ENCODE measurements at regions not wholly inside any gene's neighbourhood (a gene's known extent, or its start where the extent isn't known, plus 50 kb on each side); places are given as distances from the start of the nearest gene placed in this dataset.

DNA sequence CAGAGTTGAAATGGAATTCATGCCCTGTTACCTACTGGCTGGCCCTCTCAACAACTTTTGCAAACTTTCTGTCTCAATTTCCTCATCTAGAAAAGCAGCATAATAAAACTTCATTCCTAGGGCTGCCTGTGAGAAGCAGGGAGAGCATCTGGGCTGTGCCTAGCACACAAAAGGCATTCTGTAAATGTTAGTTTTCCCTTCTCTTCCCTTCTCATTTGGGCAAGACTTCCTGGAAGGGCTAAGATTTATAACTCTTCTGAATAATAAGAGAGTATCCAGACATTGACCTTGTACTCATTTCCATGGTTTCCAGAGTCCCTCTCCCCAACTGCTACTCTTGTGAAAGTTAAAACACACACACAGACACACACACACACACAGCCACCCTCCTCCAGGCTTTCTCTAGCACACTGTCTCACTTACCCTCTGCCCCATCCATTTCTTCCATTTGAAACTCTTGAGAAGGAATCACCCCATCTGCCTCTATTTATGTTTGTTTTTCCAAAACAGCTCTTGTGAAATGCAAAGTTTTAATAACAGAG is 302.1 kb downstream of the SMAD2 start:
- Histone ChIP-seq H3K4ac (ENCODE audit: low read depth, low read length) (no peak overlapping the region), H3K23ac (ENCODE audit: low read depth, low read length) (no peak overlapping the region), H2BK15ac (ENCODE audit: low read depth, low read length) (no peak overlapping the region), H3K4me1 (ENCODE audit: control insufficient read depth, insufficient read depth, low read length) (no peaks in the 10 kb centered on the region), H3K27me3 (ENCODE audit: control insufficient read depth, insufficient read depth, low read length) (no peaks in the 10 kb centered on the region), H3K56ac (ENCODE audit: extremely low read depth, insufficient read depth, low read length) (no peak overlapping the region), H2BK20ac (ENCODE audit: low read depth, low read length) (no peak overlapping the region), H4K8ac (ENCODE audit: low read depth in 2 of 2, low read length in 2 of 2) (no peak overlapping the region), H3K4me2 (ENCODE audit: low read depth, low read length) (no peak overlapping the region), H3K79me1 (ENCODE audit: low read depth in 1 of 2, low read length in 2 of 2) (no peaks in the 10 kb centered on the region), H3K18ac (ENCODE audit: low read depth, low read length) (no peak overlapping the region), H3K9ac (ENCODE audit: low read depth, low read length) (no peak overlapping the region), H3K9me1 (ENCODE audit: insufficient read depth, low read length) (no peaks in the 10 kb centered on the region), H4K20me1 (ENCODE audit: insufficient read depth, low read length) (no peaks in the 10 kb centered on the region), H2BK5ac (ENCODE audit: low read depth, low read length, poor library complexity, severe bottlenecking) (no peak overlapping the region), H2AK5ac (ENCODE audit: low read depth, low read length) (no peak overlapping the region), H2AFZ (replicated peaks; ENCODE audit: low read length, poor library complexity) (no peak overlapping the region), H3K27ac (ENCODE audit: insufficient read depth, low read length) (no peak overlapping the region), H2AK9ac (replicated peaks; ENCODE audit: low read depth, low read length, poor library complexity) (no peak overlapping the region), H3K9me3 (ENCODE audit: control insufficient read depth, insufficient read depth, low read length) (no peaks in the 10 kb centered on the region), H3K4me3 (ENCODE audit: insufficient read depth, low read depth, low read length) (no peak overlapping the region), H2BK120ac (ENCODE audit: low read depth, low read length) (no peak overlapping the region), H4K91ac (ENCODE audit: insufficient read depth, low read depth, low read length) (no peak overlapping the region), H4K5ac (ENCODE audit: low read depth, low read length) (no peak overlapping the region), H3K14ac (replicated peaks; ENCODE audit: low read depth, low read length) (no peak overlapping the region), H3K36me3 (ENCODE audit: control insufficient read depth, insufficient read depth, low read length) (no peaks in the 10 kb centered on the region)
- BruUV-seq (replicated peaks): no TSS peak
- no peak for DNase-seq
- dilution Hi-C loops (cut with HindIII; ENCODE audit: low sequenced_read_pairs, unreplicated experiment): no loop called here
- intact Hi-C loops (cut with micrococcal nuclease): no loop called here
- ChIA-PET CTCF (no interaction called here), POLR2A (ENCODE audit: unreplicated experiment) (no interaction called here)
- in situ Hi-C loops (cut with MboI; ENCODE audit: low sequenced_read_pairs): no loop called here
- no peak for ATAC-seq (ENCODE audit: low read depth)
- TF ChIP-seq SMC3 (IDR thresholded peaks at IDR 0.05; ENCODE audit: low read depth, low read length) (no peak), CHD1 (IDR thresholded peaks at IDR 0.05; ENCODE audit: low read depth, low read length) (no peak), NFE2L2 (IDR thresholded peaks at IDR 0.05; ENCODE audit: low read depth, low read length) (no peak), RFX5 (IDR thresholded peaks at IDR 0.05; ENCODE audit: low read depth, low read length) (no peak), RCOR1 (IDR thresholded peaks at IDR 0.05; ENCODE audit: insufficient replicate concordance, low read length) (no peak), RAD21 (IDR thresholded peaks at IDR 0.05; ENCODE audit: low read length) (no peak), POLR2A (IDR thresholded peaks at IDR 0.05; ENCODE audit: low read depth, low read length) (no peak), BHLHE40 (IDR thresholded peaks at IDR 0.05; ENCODE audit: low read depth, low read length) (no peak), FOS (IDR thresholded peaks at IDR 0.05; ENCODE audit: low read depth, low read length) (no peak), MXI1 (IDR thresholded peaks at IDR 0.05; ENCODE audit: borderline replicate concordance, low read depth, low read length) (no peak), CEBPB (IDR thresholded peaks at IDR 0.05; ENCODE audit: low read depth, low read length) (no peak), MAFK (IDR thresholded peaks at IDR 0.05; ENCODE audit: low read depth, low read length) (no peak), MAZ (IDR thresholded peaks at IDR 0.05; ENCODE audit: borderline replicate concordance, low read depth, low read length) (no peak)
- TF ChIP-seq, protein P1, sequence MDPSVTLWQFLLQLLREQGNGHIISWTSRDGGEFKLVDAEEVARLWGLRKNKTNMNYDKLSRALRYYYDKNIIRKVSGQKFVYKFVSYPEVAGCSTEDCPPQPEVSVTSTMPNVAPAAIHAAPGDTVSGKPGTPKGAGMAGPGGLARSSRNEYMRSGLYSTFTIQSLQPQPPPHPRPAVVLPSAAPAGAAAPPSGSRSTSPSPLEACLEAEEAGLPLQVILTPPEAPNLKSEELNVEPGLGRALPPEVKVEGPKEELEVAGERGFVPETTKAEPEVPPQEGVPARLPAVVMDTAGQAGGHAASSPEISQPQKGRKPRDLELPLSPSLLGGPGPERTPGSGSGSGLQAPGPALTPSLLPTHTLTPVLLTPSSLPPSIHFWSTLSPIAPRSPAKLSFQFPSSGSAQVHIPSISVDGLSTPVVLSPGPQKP (IDR thresholded peaks at IDR 0.05; ENCODE audit: borderline replicate concordance, low read depth, low read length): no peak
- TF ChIP-seq, protein P2, sequence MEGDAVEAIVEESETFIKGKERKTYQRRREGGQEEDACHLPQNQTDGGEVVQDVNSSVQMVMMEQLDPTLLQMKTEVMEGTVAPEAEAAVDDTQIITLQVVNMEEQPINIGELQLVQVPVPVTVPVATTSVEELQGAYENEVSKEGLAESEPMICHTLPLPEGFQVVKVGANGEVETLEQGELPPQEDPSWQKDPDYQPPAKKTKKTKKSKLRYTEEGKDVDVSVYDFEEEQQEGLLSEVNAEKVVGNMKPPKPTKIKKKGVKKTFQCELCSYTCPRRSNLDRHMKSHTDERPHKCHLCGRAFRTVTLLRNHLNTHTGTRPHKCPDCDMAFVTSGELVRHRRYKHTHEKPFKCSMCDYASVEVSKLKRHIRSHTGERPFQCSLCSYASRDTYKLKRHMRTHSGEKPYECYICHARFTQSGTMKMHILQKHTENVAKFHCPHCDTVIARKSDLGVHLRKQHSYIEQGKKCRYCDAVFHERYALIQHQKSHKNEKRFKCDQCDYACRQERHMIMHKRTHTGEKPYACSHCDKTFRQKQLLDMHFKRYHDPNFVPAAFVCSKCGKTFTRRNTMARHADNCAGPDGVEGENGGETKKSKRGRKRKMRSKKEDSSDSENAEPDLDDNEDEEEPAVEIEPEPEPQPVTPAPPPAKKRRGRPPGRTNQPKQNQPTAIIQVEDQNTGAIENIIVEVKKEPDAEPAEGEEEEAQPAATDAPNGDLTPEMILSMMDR (conservative IDR thresholded peaks at IDR 0.05; ENCODE audit: low read depth, low read length): no peak
- TF ChIP-seq, protein P3, sequence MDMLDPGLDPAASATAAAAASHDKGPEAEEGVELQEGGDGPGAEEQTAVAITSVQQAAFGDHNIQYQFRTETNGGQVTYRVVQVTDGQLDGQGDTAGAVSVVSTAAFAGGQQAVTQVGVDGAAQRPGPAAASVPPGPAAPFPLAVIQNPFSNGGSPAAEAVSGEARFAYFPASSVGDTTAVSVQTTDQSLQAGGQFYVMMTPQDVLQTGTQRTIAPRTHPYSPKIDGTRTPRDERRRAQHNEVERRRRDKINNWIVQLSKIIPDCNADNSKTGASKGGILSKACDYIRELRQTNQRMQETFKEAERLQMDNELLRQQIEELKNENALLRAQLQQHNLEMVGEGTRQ (IDR thresholded peaks at IDR 0.05; ENCODE audit: low read depth, low read length): no peak
